GM21737 (cell line): ENCODE measurements at regions not wholly inside any gene's neighbourhood (a gene's known extent, or its start where the extent isn't known, plus 50 kb on each side); places are given as distances from the start of the nearest gene placed in this dataset.
"Not testable (repeated sequence)": the region's sequence is repeated elsewhere in the genome, so short reads cannot be mapped to it uniquely, and the experiment has no call there.

Source experiments
- ATAC-seq: cut with Tn5 transposase; IDR thresholded peaks from one replicate; pipeline ENCODE4 v1.9.1; 2021; ENCODE audit warnings: mild to moderate bottlenecking, moderate library complexity; ENCODE audit not compliant: unreplicated experiment

GRCh38 chr5:155595791-155596190, 582.2 kb downstream of the KIF4B start:
- ATAC-seq = no peak

DNA sequence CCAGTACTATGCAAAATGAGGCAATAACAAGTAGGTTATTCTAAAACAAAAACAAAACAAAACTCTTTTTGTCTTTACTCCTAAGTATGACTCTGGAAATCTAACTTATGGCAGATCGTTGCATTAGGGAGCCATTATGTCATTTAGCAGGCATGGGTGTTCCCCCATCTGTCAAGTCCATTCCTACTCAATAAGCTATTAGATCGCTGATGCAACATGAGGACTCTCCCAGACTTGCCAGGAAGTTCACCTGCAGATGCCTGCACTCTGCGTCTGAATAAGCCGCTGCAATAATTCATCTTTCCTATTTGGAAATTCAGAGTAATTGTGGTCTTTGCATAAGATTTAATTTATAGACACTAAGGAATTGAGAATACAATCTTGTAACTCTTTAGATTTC, 585.0 kb downstream of the KIF4B start:
- no peak for ATAC-seq

- no peak for ATAC-seq
Measured at GRCh38 chr5:155605920-155606319, 592.4 kb downstream of the KIF4B start.

DNA sequence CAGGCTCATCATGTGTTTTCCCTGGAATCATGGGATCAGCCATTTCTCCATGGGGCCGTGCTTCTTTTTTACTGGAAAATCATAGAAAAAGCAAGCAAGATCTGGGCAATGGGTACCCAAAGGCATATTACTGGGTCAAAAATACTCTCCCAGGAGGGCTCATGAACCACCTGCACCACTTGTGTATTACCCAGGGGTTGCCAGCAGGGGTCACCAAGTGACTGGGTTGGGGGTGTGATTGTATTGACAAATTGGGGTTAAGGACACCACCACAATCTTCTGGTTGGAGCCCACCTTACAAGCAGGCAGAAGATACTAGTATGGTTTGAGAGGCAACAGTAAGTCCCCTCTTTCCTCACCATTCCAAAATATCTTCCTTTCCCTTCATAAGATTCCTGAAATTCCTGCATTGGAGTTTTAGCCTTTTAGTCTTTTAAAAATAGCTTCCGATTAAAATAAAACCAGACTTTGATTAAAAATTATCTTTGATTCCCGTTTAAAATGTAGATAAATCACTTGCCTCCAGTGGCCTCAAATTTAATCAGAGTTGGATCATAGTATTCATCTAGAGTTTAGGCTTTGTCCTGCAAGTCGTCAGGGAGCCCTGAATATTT, 603.3 kb downstream of the KIF4B start:
- peak; percentile 71 for ATAC-seq

DNA sequence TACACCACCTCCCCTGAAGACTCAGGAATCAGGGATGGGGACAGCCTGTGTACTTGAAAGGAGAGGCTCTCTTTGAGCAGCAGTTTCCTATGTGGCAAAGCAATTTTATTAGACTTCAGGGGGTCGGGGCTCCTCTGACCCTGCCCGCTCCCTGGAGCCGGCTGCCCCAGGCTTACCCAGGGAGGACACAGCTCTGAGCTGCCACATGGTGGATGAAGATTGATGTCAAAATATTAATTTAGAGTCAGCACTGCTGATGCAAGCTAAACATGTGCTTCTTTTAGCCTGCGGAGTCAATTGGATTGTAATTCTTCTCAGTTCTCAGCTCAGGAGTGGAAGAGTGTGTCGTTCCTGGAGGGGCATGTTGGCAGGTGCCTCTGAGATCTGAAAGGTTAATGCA, 606.1 kb downstream of the KIF4B start:
- ATAC-seq = no peak

DNA sequence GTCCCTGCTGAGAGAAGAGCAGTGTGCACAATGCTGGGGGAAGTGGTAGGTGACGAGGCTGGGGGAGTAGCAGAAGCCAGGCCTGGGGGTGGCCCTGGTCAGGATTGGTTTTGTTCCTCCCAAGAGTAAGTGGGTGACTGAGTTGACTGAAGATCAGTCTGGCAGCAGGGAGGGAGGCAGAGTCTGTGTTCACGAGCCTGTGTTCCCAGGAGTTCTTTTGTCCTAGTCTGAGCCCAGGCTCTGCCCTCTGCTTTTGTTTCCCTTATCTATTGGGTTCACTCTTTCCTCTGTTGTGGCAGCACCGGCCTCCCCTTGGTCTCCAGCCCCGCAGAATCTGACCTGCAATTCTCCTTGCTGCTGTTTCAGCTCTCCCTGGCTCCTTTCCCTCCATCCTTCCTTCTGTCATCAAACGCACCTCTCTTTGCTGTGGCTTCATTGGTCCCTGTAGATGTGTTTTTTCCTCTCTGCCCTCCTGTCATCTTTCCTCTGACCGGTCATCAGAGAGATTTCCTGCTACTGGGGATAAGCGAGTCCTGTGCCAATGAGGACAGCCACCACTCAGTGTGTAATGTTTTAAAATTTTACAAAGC, 607.4 kb downstream of the KIF4B start:
- ATAC-seq = no peak

DNA sequence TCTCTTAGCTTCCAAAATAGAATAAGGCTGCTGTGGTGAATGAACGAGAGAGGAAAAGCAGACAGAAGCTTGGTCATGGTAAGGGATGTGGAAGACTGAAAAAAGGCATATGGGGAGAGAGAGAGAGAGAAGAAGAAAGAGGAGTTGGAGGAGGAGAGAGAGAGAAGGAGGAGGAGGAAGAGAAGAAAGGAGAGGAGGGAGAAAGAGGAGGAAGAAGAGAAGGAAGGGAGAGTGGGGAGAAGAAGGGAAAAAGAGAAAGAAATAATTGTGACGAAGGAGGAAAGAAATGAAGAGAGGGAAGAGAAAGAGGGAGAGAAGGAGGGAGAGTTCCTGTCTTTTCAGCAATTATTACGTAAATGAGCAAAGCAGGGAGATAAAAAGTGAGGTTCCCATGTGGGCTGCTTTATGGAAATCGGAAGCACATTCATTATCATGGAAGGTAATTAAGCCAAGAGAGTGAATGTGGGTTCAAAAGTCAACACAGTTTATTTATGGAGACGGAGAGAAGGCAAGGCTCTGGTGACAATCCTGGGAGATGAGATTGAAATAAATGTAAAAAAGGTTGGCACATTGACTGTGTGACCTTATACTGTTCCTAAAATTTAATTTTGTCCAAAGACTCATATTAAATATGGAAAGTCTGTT, 611.2 kb downstream of the KIF4B start:
- ATAC-seq = no peak

DNA sequence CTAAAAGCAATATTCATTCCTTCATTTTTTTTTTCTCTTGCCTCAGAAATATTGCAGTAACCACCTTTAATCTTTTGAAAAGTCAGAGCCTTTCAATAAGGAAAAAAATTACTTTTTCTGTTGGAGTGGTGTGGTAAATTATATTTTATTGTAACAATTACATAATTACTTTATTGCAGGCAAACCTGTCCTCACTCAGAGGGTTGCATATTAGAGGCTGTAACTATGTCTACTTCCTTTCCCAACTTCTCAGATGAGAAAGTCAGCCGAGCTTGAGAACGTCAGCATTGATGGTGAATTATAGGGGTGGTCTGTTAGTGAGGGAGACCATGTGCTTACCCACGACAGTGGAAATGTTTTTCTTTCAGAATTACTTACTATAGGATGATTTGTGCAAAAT, 611.8 kb downstream of the KIF4B start:
- ATAC-seq = no peak

- no peak for ATAC-seq
Measured at GRCh38 chr5:155625897-155626543, 612.5 kb downstream of the KIF4B start.

DNA sequence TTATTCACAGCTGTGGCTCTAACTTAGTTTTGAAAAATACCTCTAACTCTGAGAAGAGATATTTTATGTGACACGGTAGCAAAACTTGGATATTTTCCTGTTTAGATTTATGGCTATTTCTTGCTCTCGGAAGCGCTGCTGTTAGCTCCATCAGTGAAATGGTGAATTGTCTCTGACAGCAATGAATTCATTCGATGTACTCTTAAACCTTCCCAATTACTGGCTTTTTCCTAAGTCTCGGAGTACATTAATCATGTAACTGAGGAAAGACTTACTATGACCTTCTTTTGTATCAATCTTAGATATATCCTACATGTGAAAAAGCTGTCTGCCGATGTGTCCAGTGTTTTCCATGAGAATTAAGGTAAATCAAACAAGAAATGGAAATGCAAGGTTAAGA, 613.0 kb downstream of the KIF4B start:
- no peak for ATAC-seq

DNA sequence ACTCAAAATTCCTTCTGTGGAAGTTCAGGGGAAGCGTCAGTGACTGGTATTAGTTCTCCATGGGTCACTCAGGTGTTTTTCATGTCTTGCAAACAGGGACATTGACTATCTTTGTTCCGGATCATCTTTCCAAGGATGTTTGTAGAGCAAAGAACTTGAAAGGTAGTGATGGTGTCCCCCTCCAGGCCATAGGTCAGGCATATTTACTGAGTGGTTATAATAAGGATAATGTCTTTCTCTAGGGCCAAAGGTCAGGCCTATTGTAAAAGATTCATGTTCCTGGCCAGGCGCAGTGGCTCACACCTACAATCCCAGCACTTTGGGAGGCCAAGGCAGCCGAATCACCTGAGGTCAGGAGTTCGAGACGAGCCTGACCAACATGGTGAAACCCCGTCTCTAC, 614.8 kb downstream of the KIF4B start:
- ATAC-seq = no peak

DNA sequence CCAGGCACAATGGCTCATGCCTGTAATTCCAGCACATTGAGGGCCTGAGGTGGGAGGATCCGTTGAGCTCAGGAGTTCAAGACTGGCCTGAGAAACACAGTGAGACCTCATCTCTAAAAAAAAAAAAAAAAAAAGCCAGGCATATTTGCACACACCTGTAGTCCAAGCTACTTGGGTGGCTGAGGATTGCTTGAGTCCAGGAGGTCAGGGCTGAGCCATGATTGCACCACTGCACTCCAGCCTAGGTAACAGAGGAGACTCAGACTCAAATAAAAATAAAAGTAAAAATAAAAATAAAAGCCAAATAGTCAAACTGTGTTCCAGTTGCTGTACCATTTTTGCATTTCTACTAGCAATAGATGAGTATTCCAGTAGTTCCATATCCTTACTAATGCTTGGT, 616.0 kb downstream of the KIF4B start:
- ATAC-seq = no peak

GRCh38 chr5:155631116-155631515, 617.6 kb downstream of the KIF4B start:
- ATAC-seq = no peak

DNA sequence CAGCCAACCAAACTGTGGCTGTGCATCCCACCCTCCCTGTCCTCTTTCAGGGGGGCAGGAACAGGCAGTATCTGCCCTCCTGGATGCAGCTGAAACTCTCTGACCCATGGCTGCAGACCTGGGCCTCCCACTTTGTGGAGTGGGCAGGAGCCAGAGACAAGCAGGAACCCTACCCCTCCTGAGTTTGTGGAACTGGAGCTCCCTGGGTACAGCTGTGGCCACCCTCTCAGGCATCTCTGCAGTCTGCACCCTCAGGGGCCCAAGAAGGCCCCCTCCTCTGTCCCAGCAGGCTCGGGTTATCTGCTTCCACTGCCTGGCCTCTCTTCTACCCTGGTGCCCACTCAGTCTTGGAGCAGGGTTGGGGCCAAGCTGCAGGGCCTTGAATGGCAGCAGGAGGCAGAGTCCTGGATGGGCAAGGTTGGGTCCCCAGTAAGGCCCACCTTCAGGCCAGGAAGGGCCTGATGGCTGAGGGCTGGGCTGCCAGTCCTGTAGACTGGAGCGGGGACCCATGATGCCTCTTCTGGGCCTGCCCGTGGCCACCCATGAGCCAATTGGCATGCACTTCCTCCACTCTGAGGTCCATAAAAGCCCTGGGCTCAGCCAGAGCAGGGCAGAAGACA, 619.9 kb downstream of the KIF4B start:
- ATAC-seq = no peak

GRCh38 chr5:155649666-155650065, 636.1 kb downstream of the KIF4B start:
- ATAC-seq = no peak

DNA sequence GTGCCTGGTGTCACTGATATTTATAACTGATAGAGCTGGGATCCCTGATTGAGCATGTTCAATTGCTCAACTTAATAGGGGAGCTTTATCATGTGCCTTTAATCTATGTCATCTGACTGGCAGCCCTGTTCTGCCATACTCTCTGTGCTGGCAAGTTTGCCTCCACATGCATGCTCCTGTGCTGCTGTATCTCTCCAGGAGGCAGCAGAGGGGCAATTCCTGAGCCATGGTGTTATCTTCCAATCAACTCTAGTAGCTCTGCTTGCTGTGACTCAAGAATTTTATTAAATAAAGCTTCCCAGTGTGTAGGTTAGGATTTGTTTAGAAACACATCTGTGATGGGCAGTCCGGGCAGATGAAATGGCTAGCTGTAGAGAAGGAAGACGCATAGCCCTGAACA, 642.0 kb downstream of the KIF4B start:
- no peak for ATAC-seq

DNA sequence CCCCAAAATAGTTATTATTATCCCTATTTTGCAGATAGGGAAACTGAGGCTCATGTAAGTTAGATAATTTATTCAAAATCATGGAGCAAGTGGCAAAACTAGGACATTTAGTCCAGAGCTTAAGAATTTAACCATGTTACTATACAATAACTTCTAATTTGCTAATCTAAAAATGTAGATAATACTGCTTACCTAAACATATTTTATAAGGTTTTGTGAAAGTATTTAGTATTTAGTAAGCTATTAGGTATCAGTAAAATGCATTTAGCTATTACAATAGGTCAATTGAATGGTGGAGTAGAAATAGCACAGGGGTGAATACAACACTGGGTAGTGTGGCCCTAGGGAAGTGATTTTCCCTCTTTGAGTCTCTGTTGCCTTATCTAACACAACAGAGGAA, 648.3 kb downstream of the KIF4B start:
- ATAC-seq = no peak

- ATAC-seq = no peak
Measured at GRCh38 chr5:155665361-155665760, 651.8 kb downstream of the KIF4B start.

GRCh38 chr5:155672001-155672400, 655.0 kb upstream of the SGCD start:
- ATAC-seq = not testable (repeated sequence)

DNA sequence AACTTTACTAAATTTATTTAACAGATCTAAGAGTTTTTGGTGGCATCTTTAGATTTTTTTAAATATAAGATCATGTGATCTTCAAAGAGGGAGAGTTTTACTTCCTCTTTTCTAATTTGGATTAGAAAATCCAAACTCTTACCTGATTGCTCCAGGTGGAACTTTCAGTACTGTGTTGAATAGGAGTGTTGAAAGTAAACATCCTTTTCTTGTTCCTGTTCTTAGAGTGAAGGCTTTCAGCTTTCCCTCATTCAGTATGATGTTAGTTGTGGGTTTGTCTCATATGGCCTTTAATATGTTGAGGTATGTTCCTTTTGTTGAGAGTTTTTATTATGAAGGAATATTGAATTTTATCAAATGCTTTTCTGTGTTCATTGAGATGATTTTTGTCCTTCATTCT, 650.0 kb upstream of the SGCD start:
- no peak for ATAC-seq

DNA sequence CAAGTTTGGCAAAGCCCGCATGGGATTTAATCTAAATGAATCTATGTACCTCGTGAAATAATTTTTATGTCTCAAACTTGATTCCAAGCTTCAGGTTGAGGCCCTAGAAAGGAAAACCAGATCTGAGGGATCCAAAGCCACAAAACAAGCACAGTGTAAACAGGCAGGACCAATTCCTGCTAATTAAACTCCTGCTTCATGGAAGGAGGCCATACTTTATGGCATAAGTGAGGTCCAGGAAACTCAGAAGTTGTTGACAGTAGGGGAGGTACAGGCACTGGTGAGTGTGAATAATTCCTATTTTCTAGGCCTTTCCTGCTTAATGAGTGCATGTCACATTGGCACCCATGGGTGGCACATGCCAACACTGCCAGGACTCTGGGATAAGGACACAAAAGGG, 648.6 kb upstream of the SGCD start:
- no peak for ATAC-seq

DNA sequence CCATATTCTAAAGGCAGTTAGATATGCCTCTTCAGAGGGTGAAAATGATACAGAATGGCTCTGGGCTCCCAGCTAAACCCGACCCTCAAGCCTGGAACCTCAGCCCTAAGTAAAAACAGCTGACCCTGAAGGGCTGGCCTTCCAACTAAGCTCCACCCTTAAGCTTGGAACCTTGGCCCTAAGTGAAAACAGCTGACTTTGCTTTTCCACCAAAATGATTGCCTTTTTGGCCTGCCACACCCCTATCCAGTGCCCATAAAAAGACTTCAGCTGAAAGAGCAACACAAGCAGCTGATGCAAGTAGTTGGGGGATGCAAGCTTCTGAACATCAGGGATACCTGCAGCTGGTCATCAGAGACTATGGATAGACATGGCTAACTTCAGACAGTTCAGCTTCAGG, 647.4 kb upstream of the SGCD start:
- ATAC-seq = no peak
